Transverse colon (tissue), 4 donors: ENCODE measurements at regions not wholly inside any gene's neighbourhood (a gene's known extent, or its start where the extent isn't known, plus 50 kb on each side); places are given as distances from the start of the nearest gene placed in this dataset.

Source experiments
- DNase-seq: peaks from one replicate; pipeline ENCODE4 v3.0.0-alpha.2; 2019
- H3K27ac ChIP-seq, 4 donors: fragments of 200-600 bp; sonication (generic); 2 replicates each; pipeline ENCODE4 v1.5.1; 2016 to 2018; ENCODE audit warnings: inconsistent platforms in 4 of 4
- H3K27me3 ChIP-seq: fragments of 200-600 bp; sonication (generic); 2 replicates; pipeline ENCODE4 v1.5.1; 2017; ENCODE audit warnings: inconsistent platforms
- H3K36me3 ChIP-seq, 4 donors: fragments of 200-600 bp; sonication (generic); 2 replicates each; pipeline ENCODE4 v1.5.1; 2017 to 2019; ENCODE audit warnings: inconsistent platforms in 4 of 4
- H3K4me1 ChIP-seq, 4 donors: fragments of 200-600 bp; sonication (generic); 2 replicates each; pipeline ENCODE4 v1.5.1; 2017 to 2020; ENCODE audit warnings: inconsistent platforms in 4 of 4
- H3K4me3 ChIP-seq, 4 donors: fragments of 200-600 bp; sonication (generic); 1 replicate in 1 of 4; 2 replicates in 3 of 4; pipeline versions ENCODE4 v1.5.1 to v1.6.1; 2017 to 2019; ENCODE audit warnings: inconsistent platforms in 4 of 4
- H3K9me3 ChIP-seq, 2 donors: fragments of 200-600 bp; sonication (generic); 2 replicates each; pipeline ENCODE4 v1.5.1; 2017 to 2019; ENCODE audit warnings: inconsistent platforms in 2 of 2
- EP300 ChIP-seq: sonication (generic); formaldehyde crosslinking; IDR thresholded peaks from one replicate; pipeline ENCODE4 v1.6.1; 2017; ENCODE audit warnings: antibody characterized with exemption, low read depth
- POLR2A ChIP-seq: fragments of 450-650 bp; IDR thresholded peaks from one replicate; pipeline ENCODE4 v1.6.1; 2016; ENCODE audit warnings: antibody characterized with exemption, mild to moderate bottlenecking, moderate library complexity
- POLR2AphosphoS5 ChIP-seq, 3 donors: sonication (generic); formaldehyde crosslinking; IDR thresholded peaks; one replicate each; pipeline ENCODE4 v1.6.1; 2016; ENCODE audit warnings: antibody characterized with exemption in 3 of 3
- WGBS, 2 donors: methylation state at CpG; one replicate each; pipeline ENCODE4 v1.1.5; 2018; ENCODE audit warnings: low coverage in 1 of 2; 5-methylcytosine and 5-hydroxymethylcytosine counted together
- in situ Hi-C, 4 donors: fragments of 200-750 bp; cut with MboI; loops; one replicate each; pipeline versions ENCODE4 v1.15.0 to v1.15.1; 2017; ENCODE audit warnings: low sequenced_read_pairs in 3 of 4, low pct_ligation_motif_present in 1 of 4, low pct_unique_long_range_greater_than_20kb in 1 of 4
- intact Hi-C: fragments of 100-400 bp; cut with DNase I; formaldehyde crosslinking; loops from one replicate; pipeline ENCODE4 v1.15.1; 2023; ENCODE audit warnings: low total_unique reads
- TF ChIP-seq, protein P1 (sequence below), 5 experiments: fragments of 200-600 bp in 3 of 5; fragments of 450-650 bp in 2 of 5; sonication (generic) in 3 of 5; IDR thresholded peaks; 1 replicate in 2 of 5; 2 replicates in 3 of 5; pipeline ENCODE4 v1.5.1; 2016 to 2017; ENCODE audit warnings: antibody characterized with exemption in 5 of 5, inconsistent platforms in 3 of 5, mild to moderate bottlenecking in 2 of 5, moderate library complexity in 1 of 5

DNA sequence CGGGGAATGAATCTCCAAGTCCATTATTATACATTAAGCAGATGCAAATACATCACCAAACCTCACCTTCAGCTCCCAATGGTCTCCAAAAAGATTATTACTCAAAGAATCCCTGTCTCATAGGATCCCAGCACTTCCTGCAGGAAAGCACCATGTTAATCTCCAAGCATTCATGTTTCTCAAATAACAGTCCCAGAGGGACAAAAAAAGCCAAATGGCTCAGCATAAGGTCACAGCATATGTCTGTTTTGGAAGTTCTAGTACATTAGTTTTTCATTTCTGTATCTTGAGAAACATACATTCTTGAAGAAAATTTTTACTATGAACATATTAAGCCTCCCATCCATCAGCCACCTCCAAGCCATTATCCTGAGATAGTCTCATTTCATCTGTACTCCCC is 103.3 kb downstream of the METTL4 start:
- no peak overlapping the region for H3K27ac ChIP-seq
- no peaks in the 10 kb centered on the region for H3K36me3 ChIP-seq
- no peak overlapping the region for H3K4me3 ChIP-seq
- no peaks in the 10 kb centered on the region for H3K9me3 ChIP-seq
- no peaks in the 10 kb centered on the region for H3K4me1 ChIP-seq
- no peaks in the 10 kb centered on the region for H3K27me3 ChIP-seq
- intact Hi-C loops (no loop called here), in situ Hi-C loops (no loop called here)
- WGBS, 2 donors = 56 to 82% methylated on average over 1 of the region's 1 CpG
- TF ChIP-seq EP300 (no peak), POLR2AphosphoS5 (IDR thresholded peaks at IDR 0.05) (no peak), POLR2A (no peak)
- TF ChIP-seq, protein P1, sequence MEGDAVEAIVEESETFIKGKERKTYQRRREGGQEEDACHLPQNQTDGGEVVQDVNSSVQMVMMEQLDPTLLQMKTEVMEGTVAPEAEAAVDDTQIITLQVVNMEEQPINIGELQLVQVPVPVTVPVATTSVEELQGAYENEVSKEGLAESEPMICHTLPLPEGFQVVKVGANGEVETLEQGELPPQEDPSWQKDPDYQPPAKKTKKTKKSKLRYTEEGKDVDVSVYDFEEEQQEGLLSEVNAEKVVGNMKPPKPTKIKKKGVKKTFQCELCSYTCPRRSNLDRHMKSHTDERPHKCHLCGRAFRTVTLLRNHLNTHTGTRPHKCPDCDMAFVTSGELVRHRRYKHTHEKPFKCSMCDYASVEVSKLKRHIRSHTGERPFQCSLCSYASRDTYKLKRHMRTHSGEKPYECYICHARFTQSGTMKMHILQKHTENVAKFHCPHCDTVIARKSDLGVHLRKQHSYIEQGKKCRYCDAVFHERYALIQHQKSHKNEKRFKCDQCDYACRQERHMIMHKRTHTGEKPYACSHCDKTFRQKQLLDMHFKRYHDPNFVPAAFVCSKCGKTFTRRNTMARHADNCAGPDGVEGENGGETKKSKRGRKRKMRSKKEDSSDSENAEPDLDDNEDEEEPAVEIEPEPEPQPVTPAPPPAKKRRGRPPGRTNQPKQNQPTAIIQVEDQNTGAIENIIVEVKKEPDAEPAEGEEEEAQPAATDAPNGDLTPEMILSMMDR (IDR thresholded peaks at IDR 0.05) = no peak
- no peak for DNase-seq

DNA sequence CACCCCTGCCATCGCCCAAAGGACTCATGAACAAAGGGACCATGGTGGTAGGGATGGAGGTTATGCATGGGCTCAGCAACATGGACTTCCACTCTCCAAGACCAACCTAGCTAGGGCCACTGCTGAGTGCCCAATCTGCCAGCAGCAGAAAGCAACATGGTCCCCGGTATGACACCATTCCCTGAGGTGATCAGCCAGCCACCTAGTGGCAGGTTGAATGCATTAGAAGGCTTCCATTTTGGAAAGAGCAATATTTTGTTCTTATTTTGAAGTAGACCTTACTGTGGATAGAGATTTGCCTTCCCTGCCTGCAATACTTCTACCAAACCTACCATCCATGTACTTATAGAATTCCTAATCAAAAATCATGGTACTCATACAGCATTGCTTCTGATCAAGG is 99.8 kb downstream of the METTL4 start:
- TF ChIP-seq, protein P1 (IDR thresholded peaks at IDR 0.05) = no peak
- TF ChIP-seq POLR2A = no peak
- TF ChIP-seq POLR2AphosphoS5 (IDR thresholded peaks at IDR 0.05) = no peak
- no peak for TF ChIP-seq EP300
- no peak overlapping the region for H3K27ac ChIP-seq
- no peak for DNase-seq
- intact Hi-C loops (no loop called here), in situ Hi-C loops (no loop called here)
- no peaks in the 10 kb centered on the region for H3K27me3 ChIP-seq
- no peak overlapping the region for H3K4me3 ChIP-seq
- no peaks in the 10 kb centered on the region for H3K9me3 ChIP-seq
- no peaks in the 10 kb centered on the region for H3K36me3 ChIP-seq
- 0 to 82% methylated on average over 1 to 2 of the region's 2 CpGs for WGBS, 2 donors
- H3K4me1 ChIP-seq = no peaks in the 10 kb centered on the region

GRCh38 chr18:2478662-2479061 is 92.6 kb downstream of the METTL4 start:
- TF ChIP-seq EP300 (no peak), POLR2A (no peak), POLR2AphosphoS5 (IDR thresholded peaks at IDR 0.05) (no peak)
- TF ChIP-seq, protein P1 (IDR thresholded peaks at IDR 0.05) = no peak

GRCh38 chr18:2480536-2480935 is 90.8 kb downstream of the METTL4 start:
- in situ Hi-C loops = no loop called here

More at GRCh38 chr18:2478662-2479061, 92.6 kb downstream of the METTL4 start:
- DNase-seq = no peak
- H3K27me3 ChIP-seq = no peaks in the 10 kb centered on the region
- H3K27ac ChIP-seq = no peak overlapping the region
- H3K36me3 ChIP-seq = no peaks in the 10 kb centered on the region
- 55 to 65% methylated on average over 1 of the region's 1 CpG for WGBS, 2 donors
- in situ Hi-C loops (no loop called here), intact Hi-C loops (no loop called here)
- no peaks in the 10 kb centered on the region for H3K9me3 ChIP-seq
- no peaks in the 10 kb centered on the region for H3K4me1 ChIP-seq
- H3K4me3 ChIP-seq = no peak overlapping the region

More at GRCh38 chr18:2480536-2480935, 90.8 kb downstream of the METTL4 start:
- intact Hi-C loops = no loop called here
- DNase-seq = no peak
- Histone ChIP-seq H3K36me3 (no peaks in the 10 kb centered on the region), H3K4me3 (no peak overlapping the region), H3K27ac (no peak overlapping the region), H3K4me1 (no peaks in the 10 kb centered on the region), H3K9me3 (no peaks in the 10 kb centered on the region), H3K27me3 (no peaks in the 10 kb centered on the region)
- 49 to 72% methylated on average over 2 of the region's 2 CpGs for WGBS, 2 donors
- TF ChIP-seq POLR2AphosphoS5 (IDR thresholded peaks at IDR 0.05) (no peak), POLR2A (no peak), EP300 (no peak)
- TF ChIP-seq, protein P1 (IDR thresholded peaks at IDR 0.05) = no peak
